SU-DHL-6 (cell line): ENCODE measurements at regions not wholly inside any gene's neighbourhood (a gene's known extent, or its start where the extent isn't known, plus 50 kb on each side); places are given as distances from the start of the nearest gene placed in this dataset.

ENCODE experiments used
- H2AFZ ChIP-seq: fragments of 200-600 bp; sonication (generic); 2 replicates; pipeline ENCODE4 v1.6.1; 2014; ENCODE audit warnings: low read depth, mild to moderate bottlenecking, moderate library complexity, mixed read lengths, antibody characterized with exemption, low read length; ENCODE audit not compliant: severe bottlenecking
- H3F3A ChIP-seq: fragments of 200-600 bp; shearing (Covaris generic); 2 replicates; pipeline ENCODE4 v1.6.0; 2016; ENCODE audit warnings: antibody characterized with exemption, mild to moderate bottlenecking; ENCODE audit not compliant: insufficient read depth
- H3K27ac ChIP-seq: fragments of 200-600 bp; sonication (generic); 2 replicates; pipeline ENCODE4 v1.5.1; 2016; ENCODE audit warnings: low read depth, mild to moderate bottlenecking, low read length, moderate library complexity, mixed read lengths
- H3K27me3 ChIP-seq: fragments of 200-600 bp; sonication (generic), shearing (Covaris generic); 2 replicates; pipeline ENCODE4 v1.6.0; 2014; ENCODE audit warnings: mild to moderate bottlenecking, low read length
- H3K36me3 ChIP-seq: fragments of 200-600 bp; sonication (generic); 2 replicates; pipeline ENCODE4 v1.6.1; 2014; ENCODE audit warnings: mild to moderate bottlenecking, low read length, mixed read lengths
- H3K4me2 ChIP-seq: fragments of 300-600, 200-600 bp; shearing (Covaris generic), sonication (generic); 2 replicates; pipeline ENCODE4 v1.6.0; 2014; ENCODE audit warnings: low read length, low read depth, mild to moderate bottlenecking; ENCODE audit not compliant: poor library complexity, severe bottlenecking
- H3K4me3 ChIP-seq: fragments of 200-600 bp; sonication (generic); 2 replicates; pipeline ENCODE4 v1.5.1; 2014; ENCODE audit warnings: antibody characterized with exemption, low read length, mild to moderate bottlenecking, mixed read lengths; ENCODE audit not compliant: insufficient read depth, poor library complexity, severe bottlenecking
- H3K79me2 ChIP-seq: fragments of 200-600 bp; sonication (generic); 2 replicates; pipeline ENCODE4 v1.6.1; 2014; ENCODE audit warnings: mild to moderate bottlenecking, low read length, moderate library complexity; ENCODE audit not compliant: insufficient read depth
- H3K9ac ChIP-seq: fragments of 200-600 bp; sonication (generic); 2 replicates; pipeline ENCODE4 v1.7.0; 2014; ENCODE audit warnings: mild to moderate bottlenecking, low read length
- H3K9me2 ChIP-seq: fragments of 200-600 bp; sonication (generic); replicated peaks from 2 replicates; pipeline ENCODE4 v1.6.1; 2014; ENCODE audit warnings: low read length; ENCODE audit not compliant: insufficient read depth
- H3K9me3 ChIP-seq: fragments of 200-600 bp; sonication (generic); 2 replicates; pipeline ENCODE4 v1.6.1; 2014; ENCODE audit warnings: low read length, mixed read lengths; ENCODE audit not compliant: insufficient read depth
- H4K20me1 ChIP-seq: fragments of 200-600 bp; sonication (generic); 2 replicates; pipeline ENCODE4 v1.6.1; 2014; ENCODE audit warnings: low read depth, mild to moderate bottlenecking, antibody characterized with exemption, low read length, moderate library complexity, mixed read lengths
- EZH2phosphoT487 ChIP-seq: fragments of 200-600 bp; sonication (generic), shearing (Covaris generic); conservative IDR thresholded peaks from 2 replicates; pipeline ENCODE4 v1.6.1; 2018; ENCODE audit warnings: mild to moderate bottlenecking, antibody characterized with exemption, low read length, moderate library complexity, mixed read lengths
- TF ChIP-seq, protein P1 (sequence below): fragments of 200-600 bp; sonication (generic); IDR thresholded peaks from one replicate; pipeline ENCODE4 v1.5.1; 2017; ENCODE audit warnings: antibody characterized with exemption, mild to moderate bottlenecking, low read length, moderate library complexity; ENCODE audit not compliant: insufficient read depth, poor library complexity, severe bottlenecking

DNA sequence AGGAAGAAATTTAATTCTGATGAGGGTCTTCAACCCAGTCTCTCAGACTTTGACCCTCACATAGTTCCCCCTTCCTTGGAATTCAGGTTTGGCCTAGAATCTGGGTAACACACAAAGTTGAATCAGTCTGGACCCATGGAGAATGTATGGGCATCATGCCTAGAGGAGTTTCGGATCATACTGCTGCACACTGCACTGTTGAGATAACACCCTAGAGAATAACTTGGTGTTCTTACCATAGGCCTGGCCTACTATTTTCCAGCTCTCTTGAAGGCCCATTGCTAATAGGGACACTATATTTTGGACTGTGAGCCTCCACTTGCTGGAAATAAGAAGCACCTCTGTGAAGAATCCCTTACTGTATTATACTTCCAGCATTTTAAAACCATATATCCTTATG lies 413.5 kb downstream of the PLK2 start:
- Histone ChIP-seq H3K4me2 (no peak overlapping the region), H3F3A (no peaks in the 10 kb centered on the region), H3K79me2 (no peaks in the 10 kb centered on the region), H3K27me3 (no peaks in the 10 kb centered on the region), H3K36me3 (no peaks in the 10 kb centered on the region), H3K9me3 (no peaks in the 10 kb centered on the region), H3K4me3 (no peak overlapping the region), H4K20me1 (no peaks in the 10 kb centered on the region), H3K27ac (no peak overlapping the region), H3K9me2 (no peaks in the 10 kb centered on the region), H2AFZ (no peak overlapping the region), H3K9ac (no peak overlapping the region)
- TF ChIP-seq, protein P1, sequence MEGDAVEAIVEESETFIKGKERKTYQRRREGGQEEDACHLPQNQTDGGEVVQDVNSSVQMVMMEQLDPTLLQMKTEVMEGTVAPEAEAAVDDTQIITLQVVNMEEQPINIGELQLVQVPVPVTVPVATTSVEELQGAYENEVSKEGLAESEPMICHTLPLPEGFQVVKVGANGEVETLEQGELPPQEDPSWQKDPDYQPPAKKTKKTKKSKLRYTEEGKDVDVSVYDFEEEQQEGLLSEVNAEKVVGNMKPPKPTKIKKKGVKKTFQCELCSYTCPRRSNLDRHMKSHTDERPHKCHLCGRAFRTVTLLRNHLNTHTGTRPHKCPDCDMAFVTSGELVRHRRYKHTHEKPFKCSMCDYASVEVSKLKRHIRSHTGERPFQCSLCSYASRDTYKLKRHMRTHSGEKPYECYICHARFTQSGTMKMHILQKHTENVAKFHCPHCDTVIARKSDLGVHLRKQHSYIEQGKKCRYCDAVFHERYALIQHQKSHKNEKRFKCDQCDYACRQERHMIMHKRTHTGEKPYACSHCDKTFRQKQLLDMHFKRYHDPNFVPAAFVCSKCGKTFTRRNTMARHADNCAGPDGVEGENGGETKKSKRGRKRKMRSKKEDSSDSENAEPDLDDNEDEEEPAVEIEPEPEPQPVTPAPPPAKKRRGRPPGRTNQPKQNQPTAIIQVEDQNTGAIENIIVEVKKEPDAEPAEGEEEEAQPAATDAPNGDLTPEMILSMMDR, result no peak
- no peak for TF ChIP-seq EZH2phosphoT487

DNA sequence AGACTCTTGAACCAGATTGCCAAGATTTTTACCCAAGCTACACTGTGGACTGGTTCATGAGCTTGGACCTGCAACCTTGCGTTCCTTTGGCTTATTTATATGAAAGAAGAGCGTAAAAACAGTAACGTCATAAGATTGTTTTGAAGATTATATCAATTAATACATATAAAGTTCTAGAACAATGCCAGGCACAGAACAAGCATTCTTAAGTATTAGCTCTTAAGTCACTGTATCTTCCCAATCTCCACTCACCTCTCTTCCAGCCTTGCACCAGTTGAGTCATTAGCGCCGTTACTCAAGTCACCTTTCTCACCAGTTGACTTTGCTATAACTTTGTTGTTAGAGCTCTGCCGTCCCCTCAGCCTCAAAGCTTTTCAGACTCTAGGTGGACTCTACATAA lies 415.7 kb downstream of the PLK2 start:
- H3K4me3 ChIP-seq, result no peak overlapping the region
- no peaks in the 10 kb centered on the region for H3K9me2 ChIP-seq
- no peaks in the 10 kb centered on the region for H3K27me3 ChIP-seq
- H3K4me2 ChIP-seq, result no peak overlapping the region
- no peak overlapping the region for H3K9ac ChIP-seq
- H2AFZ ChIP-seq, result no peak overlapping the region
- H3K9me3 ChIP-seq, result no peaks in the 10 kb centered on the region
- no peaks in the 10 kb centered on the region for H3K79me2 ChIP-seq
- no peaks in the 10 kb centered on the region for H3F3A ChIP-seq
- no peaks in the 10 kb centered on the region for H4K20me1 ChIP-seq
- no peak overlapping the region for H3K27ac ChIP-seq
- no peaks in the 10 kb centered on the region for H3K36me3 ChIP-seq
- TF ChIP-seq EZH2phosphoT487, result no peak
- TF ChIP-seq, protein P1, result no peak

DNA sequence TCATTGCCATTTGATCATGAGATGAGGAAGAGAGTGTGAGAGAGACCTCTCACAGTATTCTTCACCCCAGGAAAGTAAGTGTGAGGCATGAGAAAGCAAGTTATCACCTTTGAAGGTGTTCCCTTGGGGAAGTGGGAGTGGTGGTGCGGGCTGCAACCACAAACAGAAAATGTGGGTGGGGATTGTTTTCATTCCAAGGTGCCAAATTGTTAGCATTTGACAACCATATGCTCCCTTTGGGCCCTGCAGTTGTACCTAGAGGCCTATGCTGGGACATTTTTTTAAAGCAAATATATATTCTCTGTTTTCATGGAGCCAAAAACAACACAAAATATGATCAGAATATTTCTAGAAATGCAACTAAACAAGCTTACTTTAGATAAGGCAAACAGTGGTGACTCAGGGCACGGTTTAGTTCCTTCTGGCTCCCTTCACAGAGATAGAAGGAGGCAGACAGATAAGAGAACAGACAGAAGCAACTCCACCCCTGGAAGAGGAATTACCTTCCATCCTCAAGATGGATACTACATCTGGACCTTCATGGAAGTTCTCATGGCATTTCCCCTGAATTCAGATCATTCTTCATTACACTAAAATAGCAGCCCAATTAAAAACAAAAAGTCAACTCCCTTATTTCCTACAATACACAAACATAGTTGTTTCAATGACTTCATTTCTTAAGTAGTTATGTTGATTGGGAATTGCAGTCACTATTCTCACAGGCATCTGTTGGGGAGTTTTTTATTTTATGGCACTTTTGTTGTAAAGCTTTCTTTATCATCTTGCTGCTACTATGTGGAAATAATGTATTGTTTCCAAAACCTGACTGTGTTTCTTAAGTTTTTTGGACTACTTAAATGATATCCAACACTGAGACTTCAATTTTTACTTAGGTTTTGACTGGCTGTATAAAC lies 416.6 kb downstream of the PLK2 start:
- no peak overlapping the region for H3K4me2 ChIP-seq
- no peaks in the 10 kb centered on the region for H3K36me3 ChIP-seq
- H3K79me2 ChIP-seq, result no peaks in the 10 kb centered on the region
- no peaks in the 10 kb centered on the region for H3K9me2 ChIP-seq
- TF ChIP-seq, protein P1, result no peak
- TF ChIP-seq EZH2phosphoT487, result no peak
- H3K9ac ChIP-seq, result no peak overlapping the region
- H3K27ac ChIP-seq, result no peak overlapping the region
- H3K9me3 ChIP-seq, result no peaks in the 10 kb centered on the region
- no peak overlapping the region for H2AFZ ChIP-seq
- H3K27me3 ChIP-seq, result no peaks in the 10 kb centered on the region
- H3K4me3 ChIP-seq, result no peak overlapping the region
- no peaks in the 10 kb centered on the region for H4K20me1 ChIP-seq
- no peaks in the 10 kb centered on the region for H3F3A ChIP-seq
